ENCODE measurements at regions not wholly inside any gene's neighbourhood (a gene's known extent, or its start where the extent isn't known, plus 50 kb on each side); places are given as distances from the start of the nearest gene placed in this dataset.

GRCh38 chr12:25058012-25058411 is 109.1 kb upstream of the BCAT1 start:
- DNase-seq (ENCODE audit: low read depth), result no peak

DNA sequence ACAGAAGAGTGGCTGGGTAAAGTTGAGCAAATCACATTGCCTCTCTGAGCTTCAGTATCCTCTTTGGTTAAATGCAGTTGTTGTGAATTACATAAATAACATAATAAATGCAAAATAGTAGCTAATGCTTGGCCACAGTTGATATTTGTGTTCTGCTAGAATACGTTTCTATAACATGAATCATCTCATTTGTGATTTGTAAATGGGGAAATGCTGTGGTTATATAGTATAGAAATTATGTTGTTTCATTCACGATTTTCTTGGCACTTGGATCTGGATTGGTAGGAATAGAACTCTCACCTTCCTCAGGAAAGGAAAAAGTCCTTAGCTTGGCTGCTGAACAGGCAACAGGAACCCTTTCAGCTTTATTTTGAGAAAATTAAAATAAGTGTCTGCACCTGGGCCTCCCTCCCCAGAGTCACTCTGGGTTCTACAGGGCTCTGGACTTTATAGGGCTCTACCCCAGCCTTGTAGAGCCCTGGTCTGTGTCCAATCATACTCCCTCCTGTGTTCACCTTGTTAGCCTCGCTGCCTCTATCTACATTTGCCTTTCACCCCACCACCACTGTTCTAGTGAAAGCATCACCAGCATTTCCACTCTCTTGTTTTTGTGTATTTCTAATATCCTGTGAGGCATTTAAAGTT is 107.7 kb upstream of the BCAT1 start:
- DNase-seq (ENCODE audit: low read depth), result no peak

GRCh38 chr12:25056011-25056410 is 107.1 kb upstream of the BCAT1 start:
- no peak for DNase-seq (ENCODE audit: low read depth)

DNA sequence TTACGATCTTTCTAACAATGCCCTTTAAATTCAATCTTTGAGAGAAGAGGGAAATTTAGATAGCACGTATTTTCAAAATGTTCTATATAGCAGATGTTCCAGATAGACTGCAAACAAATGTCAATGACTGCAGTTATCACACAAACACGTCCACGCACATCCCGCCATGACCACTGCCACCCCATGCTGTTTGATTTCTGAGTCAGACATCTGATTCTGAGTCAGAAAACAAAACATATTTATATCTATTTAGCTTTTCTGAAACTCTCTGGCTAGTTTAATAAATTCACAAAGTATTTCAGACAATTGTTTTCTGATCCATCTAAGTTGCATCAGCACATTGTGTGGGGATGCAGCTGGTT is 105.9 kb upstream of the BCAT1 start:
- DNase-seq (ENCODE audit: low read depth), result peak; percentile 38

- no peak for DNase-seq (ENCODE audit: low read depth)
Measured at GRCh38 chr12:25054076-25054782, 105.3 kb upstream of the BCAT1 start.

DNA sequence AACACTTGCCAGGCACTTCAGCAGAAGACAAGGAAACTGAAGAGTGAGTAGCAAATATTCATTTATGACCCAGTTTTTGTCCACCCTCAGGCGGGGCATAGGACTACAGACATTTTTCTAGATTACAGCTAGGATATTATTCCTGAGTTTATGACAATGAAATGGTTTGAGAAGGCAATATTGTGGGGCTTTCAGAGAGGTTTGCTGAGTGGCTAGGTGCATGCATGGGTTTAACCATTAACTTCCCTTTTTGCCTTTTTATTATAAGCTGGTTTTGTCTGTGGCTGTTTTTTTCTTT is 104.0 kb upstream of the BCAT1 start:
- DNase-seq (ENCODE audit: low read depth), result no peak

GRCh38 chr12:25052196-25052913 is 103.5 kb upstream of the BCAT1 start:
- DNase-seq (ENCODE audit: low read depth), result peak; percentile 10

DNA sequence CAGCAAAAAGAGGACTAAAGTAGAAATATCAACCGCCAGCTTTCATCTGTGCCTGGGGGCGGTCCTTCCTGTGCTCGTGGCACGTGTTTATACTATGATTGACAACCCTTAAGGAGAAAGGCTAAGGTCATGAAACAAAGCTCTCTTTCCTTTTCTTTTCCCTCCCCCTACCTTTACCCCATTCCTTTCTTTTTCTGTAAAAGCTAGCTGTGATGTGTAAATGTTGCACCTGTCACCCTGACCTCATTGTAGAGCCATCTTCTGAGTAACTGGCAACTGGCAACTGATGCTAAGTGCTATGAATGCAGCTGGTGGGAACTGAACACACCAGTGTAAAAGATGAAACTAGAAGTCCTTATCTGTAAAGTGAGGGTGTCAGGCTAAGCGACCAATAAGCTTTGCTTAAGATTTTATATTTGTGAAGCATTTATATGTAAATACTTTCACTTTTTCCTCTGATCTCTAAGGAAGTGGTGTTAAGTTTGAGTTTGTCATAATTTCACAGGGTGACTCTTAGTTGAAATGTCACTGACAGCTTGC is 102.8 kb upstream of the BCAT1 start:
- DNase-seq (ENCODE audit: low read depth), result peak; percentile 9

DNA sequence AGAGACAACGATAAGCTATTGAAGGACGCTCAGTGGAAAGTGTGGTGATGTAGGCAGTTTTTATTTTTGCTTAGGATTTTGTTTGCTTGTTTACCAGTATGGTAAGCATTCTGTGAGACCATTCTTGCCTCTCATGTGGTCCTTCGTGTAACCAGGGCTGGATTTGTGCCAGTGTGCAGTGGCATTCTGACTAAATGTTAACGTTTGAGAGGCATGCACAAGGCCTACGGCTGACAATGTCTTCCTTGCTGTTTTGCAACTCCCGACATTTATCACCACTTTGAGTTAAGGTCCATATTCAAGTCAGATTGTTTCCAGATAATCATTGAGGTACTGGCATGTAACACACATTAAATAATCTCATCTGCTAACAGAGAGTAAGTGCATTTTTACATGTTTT is 102.3 kb upstream of the BCAT1 start:
- no peak for DNase-seq (ENCODE audit: low read depth)

GRCh38 chr12:25045869-25046268 is 97.0 kb upstream of the BCAT1 start:
- DNase-seq (ENCODE audit: low read depth), result no peak

DNA sequence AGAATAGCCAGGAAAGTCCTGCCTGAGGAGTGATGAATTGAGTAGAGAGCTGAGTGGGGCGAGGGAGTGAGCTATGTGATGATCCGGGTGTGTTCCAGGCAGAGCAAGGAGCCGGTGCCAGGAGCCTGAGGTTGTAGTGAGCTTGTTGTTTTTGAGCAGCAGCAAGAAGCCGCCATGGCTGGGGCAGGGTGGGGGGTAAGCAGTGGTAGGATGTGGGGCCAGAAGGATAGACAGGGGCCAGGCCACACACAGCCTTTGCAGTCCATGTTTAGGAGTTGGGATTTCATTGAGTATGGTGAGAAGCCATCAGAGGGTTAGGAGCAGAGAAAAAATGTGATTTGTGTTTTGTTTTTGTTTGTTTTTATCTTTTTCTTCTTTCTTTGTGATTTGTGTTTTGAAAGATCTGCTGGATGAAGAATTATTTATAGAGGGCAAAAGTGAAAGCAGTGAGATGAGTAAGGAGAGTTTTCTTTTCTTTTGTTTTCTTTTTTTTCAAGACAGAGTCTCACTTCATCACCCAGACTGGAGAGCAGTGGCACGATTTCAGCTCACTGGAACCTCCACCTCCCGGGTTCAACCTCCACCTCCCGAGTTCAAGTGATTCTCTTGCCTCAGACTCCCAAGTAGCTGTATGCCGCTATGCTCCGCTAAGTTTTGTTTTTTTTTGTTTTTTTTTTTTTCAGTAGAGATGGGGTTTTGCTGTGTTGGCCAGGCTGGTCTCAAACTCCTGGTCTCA is 92.3 kb upstream of the BCAT1 start:
- no peak for DNase-seq (ENCODE audit: low read depth)

- no peak for DNase-seq (ENCODE audit: low read depth)
Measured at GRCh38 chr12:25040593-25040992, 91.7 kb upstream of the BCAT1 start.

DNA sequence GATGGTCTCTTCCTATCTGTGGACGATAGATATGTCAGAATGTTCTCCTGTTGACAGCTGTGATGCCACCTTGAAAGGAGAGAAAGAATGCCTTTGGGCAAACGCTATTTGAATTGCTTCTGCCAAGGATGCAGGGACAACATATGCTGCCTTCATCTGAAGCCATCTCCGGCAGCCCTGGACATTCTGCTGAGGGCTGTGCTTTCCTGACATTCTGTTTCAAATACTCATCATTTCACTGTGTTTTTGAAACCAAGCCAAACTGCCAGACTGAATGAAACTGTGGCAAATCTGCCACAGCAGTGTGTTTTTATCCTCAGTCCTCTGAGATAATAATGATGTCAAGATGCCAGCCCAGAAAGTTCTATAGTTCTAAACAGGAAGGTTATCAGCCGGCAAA is 85.8 kb upstream of the BCAT1 start:
- DNase-seq (ENCODE audit: low read depth), result no peak

- DNase-seq (ENCODE audit: low read depth), result no peak
Measured at GRCh38 chr12:25025951-25026490, 77.1 kb upstream of the BCAT1 start.

GRCh38 chr12:25025260-25025659 is 76.4 kb upstream of the BCAT1 start:
- no peak for DNase-seq (ENCODE audit: low read depth)

GRCh38 chr12:25023808-25024207 is 74.9 kb upstream of the BCAT1 start:
- DNase-seq (ENCODE audit: low read depth), result no peak

GRCh38 chr12:25020621-25021243 is 71.8 kb upstream of the BCAT1 start:
- DNase-seq (ENCODE audit: low read depth), result no peak

DNA sequence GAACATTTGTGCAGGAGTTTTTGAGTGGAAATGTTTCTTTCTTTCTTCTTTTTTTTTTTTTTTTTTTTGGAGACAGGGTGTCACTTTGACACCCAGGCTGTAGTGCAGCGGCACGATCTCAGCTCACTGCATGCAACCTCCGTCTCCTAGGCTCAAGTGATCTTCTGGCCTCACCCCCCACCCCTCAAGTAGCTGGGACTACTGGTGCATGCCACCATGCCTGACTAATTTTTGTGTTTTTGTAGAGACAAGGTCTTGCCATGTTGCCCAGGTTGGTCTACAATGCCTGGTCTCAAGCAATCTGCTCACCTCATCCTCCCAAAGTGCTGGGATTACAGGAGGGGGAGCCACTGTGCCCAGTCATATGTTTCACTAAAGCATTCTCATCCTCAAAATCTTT is 69.2 kb upstream of the BCAT1 start:
- DNase-seq (ENCODE audit: low read depth), result no peak

DNA sequence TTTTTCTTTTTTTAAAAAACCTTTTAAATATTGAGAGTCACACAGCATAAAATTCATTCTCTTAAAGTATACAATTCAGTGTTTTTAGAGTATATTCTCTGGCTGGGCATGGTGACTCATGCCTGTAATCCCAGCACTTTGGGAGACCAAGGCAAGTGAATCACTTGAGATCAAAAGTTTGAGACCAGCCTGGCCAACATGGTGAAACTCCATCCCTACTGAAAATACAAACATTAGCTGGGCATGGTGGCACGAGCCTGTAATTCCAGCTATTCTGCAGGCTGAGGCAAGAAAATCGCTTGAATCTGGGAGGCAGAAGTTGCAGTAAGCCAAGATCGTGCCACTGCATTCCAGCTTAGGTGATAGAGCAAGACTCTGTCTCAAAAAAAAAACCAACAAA is 68.4 kb upstream of the BCAT1 start:
- no peak for DNase-seq (ENCODE audit: low read depth)

- no peak for DNase-seq (ENCODE audit: low read depth)
Measured at GRCh38 chr12:25014961-25015360, 66.1 kb upstream of the BCAT1 start.

DNA sequence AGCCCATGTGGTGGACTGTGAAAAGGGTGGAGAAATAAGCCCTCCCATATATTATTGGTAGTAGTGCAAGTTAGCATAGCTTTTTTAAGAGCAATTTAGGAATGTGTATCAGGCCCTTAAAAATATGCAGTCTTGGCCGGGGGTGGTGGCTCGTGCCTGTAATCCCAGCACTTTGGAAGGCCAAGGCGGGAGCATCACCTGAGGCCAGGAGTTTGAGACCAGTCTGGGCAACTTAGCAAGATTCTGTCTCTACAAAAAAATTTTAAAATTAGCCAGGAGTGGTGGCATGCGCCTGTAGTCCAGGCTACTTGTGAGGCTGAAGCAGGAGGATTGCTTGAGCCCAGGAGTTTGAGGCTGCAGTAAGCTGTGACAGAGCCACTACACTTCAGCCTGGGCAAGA is 64.2 kb upstream of the BCAT1 start:
- no peak for DNase-seq (ENCODE audit: low read depth)

GRCh38 chr12:25009496-25010092 is 60.7 kb upstream of the BCAT1 start:
- no peak for DNase-seq (ENCODE audit: low read depth)
